RWPE2 (cell line): ENCODE measurements at regions not wholly inside any gene's neighbourhood (a gene's known extent, or its start where the extent isn't known, plus 50 kb on each side); places are given as distances from the start of the nearest gene placed in this dataset.
"Not testable (repeated sequence)": the region's sequence is repeated elsewhere in the genome, so short reads cannot be mapped to it uniquely, and the experiment has no call there.

ENCODE experiments used
- ATAC-seq: fragments of 200-7000 bp; cut with Tn5 transposase; 3 replicates; pipeline ENCODE4 v1.9.1; 2021; ENCODE audit warnings: low read depth
- DNase-seq: peaks from one replicate; pipeline ENCODE4 v3.0.0-alpha.2; 2020; ENCODE audit warnings: low spot score
- H3K27ac ChIP-seq: fragments of 450-650 bp; 2 replicates; pipeline ENCODE4 v1.5.1; 2017; ENCODE audit warnings: mild to moderate bottlenecking; ENCODE audit not compliant: poor library complexity, severe bottlenecking
- H3K27me3 ChIP-seq: fragments of 250-450 bp; sonication (Bioruptor Pico); 2 replicates; pipeline ENCODE4 v1.5.1; 2021; ENCODE audit warnings: mild to moderate bottlenecking, moderate library complexity; ENCODE audit not compliant: insufficient read depth, poor library complexity, severe bottlenecking
- H3K36me3 ChIP-seq: fragments of 250-450 bp; sonication (Bioruptor Pico); 2 replicates; pipeline ENCODE4 v1.5.1; 2020; ENCODE audit warnings: low read depth, mild to moderate bottlenecking, moderate library complexity
- H3K4me1 ChIP-seq: fragments of 250-450 bp; sonication (Bioruptor Pico); 2 replicates; pipeline ENCODE4 v1.5.1; 2021; ENCODE audit warnings: mild to moderate bottlenecking, moderate library complexity; ENCODE audit not compliant: insufficient read depth, poor library complexity, severe bottlenecking
- H3K4me3 ChIP-seq: fragments of 250-450 bp; sonication (Bioruptor Pico); 2 replicates; pipeline ENCODE4 v1.5.1; 2021; ENCODE audit warnings: mild to moderate bottlenecking, moderate library complexity; ENCODE audit not compliant: severe bottlenecking
- H3K9me3 ChIP-seq: fragments of 250-450 bp; sonication (Bioruptor Pico); 2 replicates; pipeline ENCODE4 v1.5.1; 2021; ENCODE audit warnings: mild to moderate bottlenecking, moderate library complexity; ENCODE audit not compliant: severe bottlenecking
- CTCF ChIP-seq: fragments of 450-650 bp; IDR thresholded peaks from one replicate; pipeline ENCODE4 v1.5.1; 2017; ENCODE audit warnings: mild to moderate bottlenecking, moderate library complexity; ENCODE audit not compliant: poor library complexity, severe bottlenecking

GRCh38 chr1:166590161-166590560, 249.1 kb upstream of the POGK start:
- no peak for ATAC-seq
- H3K4me1 ChIP-seq: no peaks in the 10 kb centered on the region
- no peak for TF ChIP-seq CTCF

DNA sequence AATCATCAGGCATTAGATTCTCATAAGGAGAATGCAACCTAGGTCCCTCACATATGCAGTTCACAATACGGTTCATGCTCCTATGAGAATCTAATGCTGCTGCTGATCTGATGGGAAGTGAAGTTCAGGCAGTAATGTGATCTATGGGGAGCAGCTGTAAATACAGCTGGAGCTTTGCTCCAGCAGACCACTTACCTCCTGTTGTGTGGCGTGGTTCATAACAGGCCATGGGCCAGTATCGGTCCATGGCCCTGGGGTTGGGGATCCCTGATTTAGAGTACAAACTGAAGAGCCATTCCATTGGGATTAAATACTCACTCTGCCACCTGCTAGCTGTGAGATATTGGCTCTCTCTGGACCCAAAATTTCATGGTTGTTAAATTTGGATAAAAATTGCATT, 244.6 kb upstream of the POGK start:
- ATAC-seq (no peak), DNase-seq (no peak)
- H3K4me3 ChIP-seq: no peak overlapping the region
- no peak for TF ChIP-seq CTCF
- no peaks in the 10 kb centered on the region for H3K9me3 ChIP-seq
- no peaks in the 10 kb centered on the region for H3K4me1 ChIP-seq
- no peak overlapping the region for H3K27ac ChIP-seq
- no peaks in the 10 kb centered on the region for H3K27me3 ChIP-seq
- no peaks in the 10 kb centered on the region for H3K36me3 ChIP-seq

More at GRCh38 chr1:166590161-166590560, 249.1 kb upstream of the POGK start:
- Histone ChIP-seq H3K27me3 (no peaks in the 10 kb centered on the region), H3K36me3 (no peaks in the 10 kb centered on the region), H3K9me3 (no peaks in the 10 kb centered on the region), H3K27ac (no peak overlapping the region), H3K4me3 (no peak overlapping the region)
- no peak for DNase-seq

DNA sequence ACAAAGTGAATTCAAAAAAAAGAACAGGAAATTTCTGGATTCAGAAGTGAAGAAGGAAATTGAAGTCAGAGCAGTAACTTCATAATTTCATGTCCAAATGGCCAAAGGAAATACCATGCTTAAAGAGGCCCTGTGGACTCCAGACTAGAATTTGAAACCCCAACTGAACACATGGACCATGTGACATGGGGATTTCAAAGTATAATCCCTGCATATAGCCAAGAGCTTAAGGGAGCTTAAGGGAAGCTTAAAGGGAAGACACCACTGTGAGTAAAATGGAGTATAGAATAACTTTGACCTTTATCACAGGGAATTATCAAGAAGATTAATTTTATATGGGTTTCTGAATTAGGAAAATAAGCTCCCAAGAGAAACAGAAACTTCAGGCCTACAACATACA, 241.8 kb upstream of the POGK start:
- Histone ChIP-seq H3K27ac (no peak overlapping the region), H3K4me1 (no peaks in the 10 kb centered on the region), H3K4me3 (no peak overlapping the region), H3K9me3 (no peaks in the 10 kb centered on the region), H3K27me3 (no peaks in the 10 kb centered on the region), H3K36me3 (no peaks in the 10 kb centered on the region)
- DNase-seq: no peak
- no peak for TF ChIP-seq CTCF
- ATAC-seq: no peak

DNA sequence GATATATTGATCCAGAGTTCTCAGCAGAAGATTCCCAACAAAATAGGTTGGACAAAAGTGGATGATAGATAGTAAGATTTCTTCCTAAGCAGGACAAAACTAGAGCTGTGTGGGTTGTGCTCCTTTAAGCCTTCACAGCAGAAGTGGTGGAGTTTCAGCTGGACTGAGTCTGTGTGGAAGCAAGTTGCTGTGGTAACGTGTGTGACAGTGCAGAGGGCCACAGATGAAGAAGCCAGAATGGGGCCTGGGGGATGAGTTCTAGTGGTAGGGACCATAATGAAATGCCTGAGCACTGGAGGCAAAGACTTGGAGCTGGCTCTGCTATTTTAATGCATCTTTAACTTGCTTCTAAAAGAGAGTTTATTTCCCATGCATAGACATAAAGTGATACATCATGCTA, 238.7 kb upstream of the POGK start:
- Histone ChIP-seq H3K27me3 (no peaks in the 10 kb centered on the region), H3K36me3 (no peaks in the 10 kb centered on the region), H3K9me3 (no peaks in the 10 kb centered on the region), H3K4me3 (no peak overlapping the region), H3K27ac (no peak overlapping the region), H3K4me1 (peaks cover 5% of the 10 kb centered on the region)
- TF ChIP-seq CTCF: no peak
- ATAC-seq: no peak
- no peak for DNase-seq

- ATAC-seq (no peak), DNase-seq (no peak)
- H3K9me3 ChIP-seq: no peaks in the 10 kb centered on the region
- H3K36me3 ChIP-seq: no peaks in the 10 kb centered on the region
- no peak for TF ChIP-seq CTCF
- H3K4me3 ChIP-seq: no peak overlapping the region
- H3K27me3 ChIP-seq: no peaks in the 10 kb centered on the region
- H3K27ac ChIP-seq: no peak overlapping the region
- H3K4me1 ChIP-seq: peaks cover 5% of the 10 kb centered on the region
These were observed 237.5 kb upstream of the POGK start for GRCh38 chr1:166601650-166602278.

DNA sequence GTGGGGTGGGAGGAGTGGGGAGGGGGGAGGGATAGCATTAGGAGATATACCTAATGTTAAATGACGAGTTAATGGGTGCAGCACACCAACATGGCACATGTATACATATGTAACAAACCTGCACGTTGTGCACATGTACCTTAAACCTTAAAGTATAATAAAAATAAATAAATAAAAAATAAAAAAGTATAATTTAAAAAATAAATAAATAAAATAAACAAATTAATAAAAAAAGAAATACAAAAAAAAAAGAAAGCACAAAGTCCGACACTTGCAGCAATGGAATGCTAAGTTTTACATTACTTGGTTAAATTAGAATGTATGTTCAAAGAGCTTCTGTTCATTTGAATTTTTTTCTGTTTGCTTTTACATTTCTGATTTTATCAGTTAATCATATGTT, 236.5 kb upstream of the POGK start:
- not testable (repeated sequence) for DNase-seq, H3K27me3 ChIP-seq, H3K36me3 ChIP-seq, H3K9me3 ChIP-seq, H3K4me1 ChIP-seq, H3K4me3 ChIP-seq, H3K27ac ChIP-seq, ATAC-seq
